Loucy (cell line): ENCODE measurements at regions not wholly inside any gene's neighbourhood (a gene's known extent, or its start where the extent isn't known, plus 50 kb on each side); places are given as distances from the start of the nearest gene placed in this dataset.

Experiments used
- H2AFZ ChIP-seq: fragments of 200-600 bp; sonication (generic); 2 replicates; pipeline ENCODE4 v1.6.0; 2016; ENCODE audit warnings: antibody characterized with exemption, mild to moderate bottlenecking, low read length, moderate library complexity
- H3F3A ChIP-seq: fragments of 200-600 bp; 2 replicates; pipeline ENCODE4 v1.6.0; 2016; ENCODE audit warnings: antibody characterized with exemption, low read depth, mild to moderate bottlenecking
- H3K27me3 ChIP-seq: fragments of 200-600 bp; sonication (generic); 2 replicates; pipeline ENCODE4 v1.6.1; 2014; ENCODE audit warnings: low read length, mild to moderate bottlenecking; ENCODE audit not compliant: insufficient read depth, poor library complexity, severe bottlenecking
- H3K36me3 ChIP-seq: fragments of 200-600 bp; sonication (generic); 2 replicates; pipeline ENCODE4 v1.6.1; 2016; ENCODE audit warnings: low read length; ENCODE audit not compliant: insufficient read depth
- H3K4me1 ChIP-seq: fragments of 200-600 bp; sonication (generic); 2 replicates; pipeline ENCODE4 v1.5.1; 2014; ENCODE audit warnings: low read length, mild to moderate bottlenecking; ENCODE audit not compliant: insufficient read depth, poor library complexity, severe bottlenecking
- H3K4me2 ChIP-seq: fragments of 200-600 bp; sonication (generic); 2 replicates; pipeline ENCODE4 v1.6.0; 2014; ENCODE audit warnings: antibody characterized with exemption, low read length, low read depth, mild to moderate bottlenecking; ENCODE audit not compliant: poor library complexity, severe bottlenecking
- H3K4me3 ChIP-seq: fragments of 200-600 bp; sonication (generic); 2 replicates; pipeline ENCODE4 v1.5.1; 2014; ENCODE audit warnings: low read length, mild to moderate bottlenecking, mixed read lengths; ENCODE audit not compliant: poor library complexity, severe bottlenecking
- H3K79me2 ChIP-seq: fragments of 200-600 bp; sonication (generic); 2 replicates; pipeline ENCODE4 v1.6.1; 2014; ENCODE audit warnings: low read length; ENCODE audit not compliant: insufficient read depth
- H3K9ac ChIP-seq: fragments of 200-600 bp; sonication (generic); 2 replicates; pipeline ENCODE4 v1.6.0; 2014; ENCODE audit warnings: mild to moderate bottlenecking, low read depth, low read length, moderate library complexity; ENCODE audit not compliant: poor library complexity, severe bottlenecking
- H3K9me2 ChIP-seq: fragments of 200-600 bp; sonication (generic); replicated peaks from 2 replicates; pipeline ENCODE4 v1.6.1; 2016; ENCODE audit warnings: low read depth, low read length, mixed read lengths
- H3K9me3 ChIP-seq: fragments of 200-600 bp; sonication (generic); 2 replicates; pipeline ENCODE4 v1.6.1; 2014; ENCODE audit warnings: mild to moderate bottlenecking, antibody characterized with exemption, low read length, low read depth; ENCODE audit not compliant: insufficient read depth
- H4K20me1 ChIP-seq: fragments of 200-600 bp; sonication (generic); 2 replicates; pipeline ENCODE4 v1.6.0; 2014; ENCODE audit warnings: antibody characterized with exemption, low read length, mild to moderate bottlenecking; ENCODE audit not compliant: insufficient read depth, poor library complexity, severe bottlenecking
- CTCF ChIP-seq: fragments of 200-600 bp; sonication (generic); conservative IDR thresholded peaks from 2 replicates; pipeline ENCODE4 v1.5.1; 2014; ENCODE audit warnings: mild to moderate bottlenecking, antibody characterized with exemption, low read length
- EZH2phosphoT487 ChIP-seq: fragments of 200-600 bp; IDR thresholded peaks from 2 replicates; pipeline ENCODE4 v1.6.1; 2018; ENCODE audit warnings: antibody characterized with exemption, mild to moderate bottlenecking, moderate library complexity, borderline replicate concordance

GRCh38 chr14:87430810-87431209, 562.2 kb downstream of the GALC start:
- no peaks in the 10 kb centered on the region for H3K36me3 ChIP-seq
- H3F3A ChIP-seq, result no peaks in the 10 kb centered on the region
- no peak overlapping the region for H3K4me2 ChIP-seq
- H3K4me1 ChIP-seq, result no peaks in the 10 kb centered on the region
- no peaks in the 10 kb centered on the region for H4K20me1 ChIP-seq
- no peak overlapping the region for H3K9ac ChIP-seq
- no peaks in the 10 kb centered on the region for H3K27me3 ChIP-seq
- H3K9me3 ChIP-seq, result peaks cover 2% of the 10 kb centered on the region; the same call in 1 of the 2 replicates
- H3K9me2 ChIP-seq, result no peaks in the 10 kb centered on the region
- H3K79me2 ChIP-seq, result no peaks in the 10 kb centered on the region
- no peak overlapping the region for H2AFZ ChIP-seq
- H3K4me3 ChIP-seq, result no peak overlapping the region
- TF ChIP-seq CTCF, result no peak

GRCh38 chr14:87430214-87430613, 562.8 kb downstream of the GALC start:
- Histone ChIP-seq H3K9me2 (no peaks in the 10 kb centered on the region), H3K4me2 (no peak overlapping the region)

GRCh38 chr14:87419925-87420324, 573.1 kb downstream of the GALC start:
- Histone ChIP-seq H3K27me3 (no peaks in the 10 kb centered on the region), H3K9ac (no peak overlapping the region), H3K9me3 (no peaks in the 10 kb centered on the region), H2AFZ (no peak overlapping the region), H4K20me1 (no peaks in the 10 kb centered on the region), H3F3A (no peaks in the 10 kb centered on the region), H3K36me3 (no peaks in the 10 kb centered on the region), H3K4me3 (no peak overlapping the region), H3K4me2 (no peak overlapping the region), H3K4me1 (no peaks in the 10 kb centered on the region), H3K9me2 (no peaks in the 10 kb centered on the region), H3K79me2 (no peaks in the 10 kb centered on the region)
- TF ChIP-seq CTCF (no peak), EZH2phosphoT487 (no peak)

More at GRCh38 chr14:87430214-87430613, 562.8 kb downstream of the GALC start:
- no peak overlapping the region for H3K9ac ChIP-seq
- H3F3A ChIP-seq, result no peaks in the 10 kb centered on the region
- H3K4me3 ChIP-seq, result no peak overlapping the region
- TF ChIP-seq EZH2phosphoT487 (no peak), CTCF (no peak)
- no peaks in the 10 kb centered on the region for H3K27me3 ChIP-seq
- H3K79me2 ChIP-seq, result no peaks in the 10 kb centered on the region
- H3K36me3 ChIP-seq, result no peaks in the 10 kb centered on the region
- H3K9me3 ChIP-seq, result peaks cover 2% of the 10 kb centered on the region; the same call in 1 of the 2 replicates
- no peak overlapping the region for H2AFZ ChIP-seq
- no peaks in the 10 kb centered on the region for H4K20me1 ChIP-seq
- no peaks in the 10 kb centered on the region for H3K4me1 ChIP-seq
